Tongue (tissue), 1 donor: ENCODE measurements at regions not wholly inside any gene's neighbourhood (a gene's known extent, or its start where the extent isn't known, plus 50 kb on each side); places are given as distances from the start of the nearest gene placed in this dataset.

Experiments used
- DNase-seq: peaks from one replicate; pipeline ENCODE4 v3.0.0-alpha.2; 2015

DNA sequence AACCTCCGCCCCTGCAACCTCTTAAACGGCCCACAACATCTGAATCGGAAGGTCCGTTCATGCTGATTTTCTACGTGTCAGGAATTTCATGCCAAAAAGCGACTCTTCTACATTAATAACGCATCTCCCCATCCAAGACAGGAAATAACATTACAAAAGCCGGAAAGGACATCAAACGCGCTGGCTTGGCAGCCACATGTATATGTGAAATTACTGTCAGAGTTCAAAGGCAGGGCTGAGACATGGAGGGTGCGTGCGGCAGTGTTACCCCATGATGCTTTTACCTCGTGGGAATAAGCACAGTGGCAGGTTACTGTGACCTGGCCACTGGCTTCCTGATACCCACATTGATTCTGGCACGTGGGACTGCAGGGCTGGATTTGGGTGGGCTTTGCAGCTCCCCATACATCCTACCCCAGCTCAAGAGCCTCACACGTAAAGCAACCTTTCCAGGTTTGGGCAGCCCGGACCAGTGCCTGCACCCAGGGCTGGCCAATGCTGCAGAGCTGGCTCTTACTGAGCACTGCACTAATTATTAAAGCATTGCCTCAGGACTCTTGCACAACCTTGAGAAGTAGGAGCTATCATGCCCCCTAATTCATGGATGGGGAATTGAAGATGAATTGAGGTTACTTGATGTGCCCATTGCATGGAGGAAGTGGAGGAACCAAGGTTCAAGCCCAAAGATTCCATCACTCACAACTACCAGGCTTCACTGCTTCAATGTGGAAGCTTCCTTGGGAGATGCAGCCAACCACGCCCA lies 120.6 kb upstream of the FOXF1 start:
- DNase-seq: peak; percentile 50

GRCh38 chr16:86390335-86390734 lies 120.0 kb upstream of the FOXF1 start:
- no peak for DNase-seq

DNA sequence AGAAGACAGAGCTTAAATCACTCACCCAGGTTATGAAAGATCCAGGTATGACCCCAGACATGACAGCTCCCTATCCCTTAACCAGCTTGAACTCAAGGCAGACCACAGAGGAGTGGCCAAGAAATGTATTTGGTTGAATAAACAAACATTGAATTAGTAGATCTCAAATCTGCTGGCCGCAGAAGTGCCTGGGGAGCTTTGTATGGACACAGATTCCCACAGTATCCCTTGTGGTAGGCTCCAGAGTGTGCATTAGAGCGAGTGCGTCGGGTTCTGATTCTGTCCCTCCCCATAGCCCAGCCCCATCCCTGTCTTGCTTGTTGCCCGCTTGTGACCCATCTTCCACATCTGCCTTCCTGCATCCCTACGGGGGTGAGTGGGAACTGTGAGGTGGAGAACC lies 118.8 kb upstream of the FOXF1 start:
- no peak for DNase-seq

DNA sequence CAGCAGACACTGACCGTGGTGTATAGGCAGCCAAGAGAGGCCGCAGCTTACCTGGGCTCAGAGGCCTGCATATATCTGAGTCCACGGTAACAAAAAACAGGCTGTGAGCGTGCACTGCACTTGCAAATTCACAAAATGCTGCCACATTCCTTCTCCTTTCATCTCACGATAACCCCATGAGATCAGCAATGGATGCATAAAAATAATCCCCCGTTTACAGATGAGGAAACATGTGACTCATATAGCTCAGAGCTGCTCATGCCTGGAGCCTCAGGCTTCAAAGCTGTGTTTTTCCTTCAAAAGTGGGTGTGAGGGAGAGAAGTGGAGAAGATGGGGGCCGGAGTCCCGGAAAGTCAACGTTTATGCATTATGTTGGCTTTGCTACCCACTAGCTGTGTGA lies 118.3 kb upstream of the FOXF1 start:
- DNase-seq: no peak

DNA sequence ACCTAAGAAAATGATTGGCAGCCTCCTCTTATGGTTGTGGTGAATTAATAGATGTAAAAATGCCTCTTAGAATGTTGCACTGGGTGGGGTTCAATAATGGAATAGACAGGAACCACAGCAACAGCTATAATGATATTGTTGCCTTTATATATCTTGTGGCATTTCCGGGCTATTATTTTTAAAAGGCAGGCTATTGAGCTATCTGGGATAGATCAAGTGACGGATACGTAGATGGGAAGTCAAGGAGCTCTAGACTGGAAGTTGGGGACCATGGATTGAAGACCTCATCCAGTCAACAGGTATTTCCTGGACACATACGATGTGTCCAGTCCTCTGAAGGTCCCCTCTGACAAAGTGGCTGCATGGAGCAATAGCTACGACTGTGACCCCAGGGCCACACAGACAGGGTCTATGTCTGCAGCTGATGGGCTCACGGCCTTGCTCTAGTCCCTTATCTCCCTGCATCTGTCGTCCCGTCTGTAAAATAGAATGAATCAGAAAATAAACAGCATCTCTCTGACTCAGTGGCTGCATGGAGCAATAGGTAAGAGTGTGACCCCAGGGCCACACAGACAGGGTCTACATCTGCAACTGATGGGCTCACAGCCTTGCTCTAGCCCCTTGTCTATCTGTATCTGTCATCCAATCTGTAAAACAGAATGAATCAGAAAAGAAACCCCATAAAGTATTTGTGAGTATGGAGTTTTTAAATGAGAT lies 117.7 kb upstream of the FOXF1 start:
- DNase-seq: no peak

- DNase-seq: no peak
Measured at GRCh38 chr16:86393907-86394626, 116.3 kb upstream of the FOXF1 start.

- DNase-seq: no peak
Measured at GRCh38 chr16:86395477-86395876, 114.8 kb upstream of the FOXF1 start.

- peak; percentile 85 for DNase-seq
Measured at GRCh38 chr16:86396422-86396821, 113.9 kb upstream of the FOXF1 start.

DNA sequence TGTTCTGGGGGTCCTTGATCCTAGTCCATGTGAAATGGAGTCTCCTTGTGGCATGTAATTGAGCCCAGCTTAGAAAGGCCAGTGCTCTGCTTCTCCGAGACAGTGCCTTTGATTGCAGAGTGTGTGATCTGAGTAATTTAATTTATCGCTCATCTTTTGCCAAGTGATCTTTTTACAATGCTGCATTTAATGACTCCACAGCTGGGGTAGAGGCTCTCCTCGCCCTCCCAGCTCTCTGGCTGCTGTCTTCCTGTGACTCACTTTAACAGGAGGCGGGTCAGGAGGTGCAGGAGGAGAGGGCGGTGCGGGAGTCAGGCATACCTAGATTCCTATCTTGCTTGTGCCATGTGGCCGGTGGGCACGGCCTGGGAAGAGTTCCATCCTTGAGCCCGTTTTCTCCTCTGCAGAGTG lies 113.4 kb upstream of the FOXF1 start:
- DNase-seq: peak; percentile 84

- DNase-seq: no peak
Measured at GRCh38 chr16:86398201-86398600, 112.1 kb upstream of the FOXF1 start.

- DNase-seq: peak; percentile 38
Measured at GRCh38 chr16:86398622-86399021, 111.7 kb upstream of the FOXF1 start.

DNA sequence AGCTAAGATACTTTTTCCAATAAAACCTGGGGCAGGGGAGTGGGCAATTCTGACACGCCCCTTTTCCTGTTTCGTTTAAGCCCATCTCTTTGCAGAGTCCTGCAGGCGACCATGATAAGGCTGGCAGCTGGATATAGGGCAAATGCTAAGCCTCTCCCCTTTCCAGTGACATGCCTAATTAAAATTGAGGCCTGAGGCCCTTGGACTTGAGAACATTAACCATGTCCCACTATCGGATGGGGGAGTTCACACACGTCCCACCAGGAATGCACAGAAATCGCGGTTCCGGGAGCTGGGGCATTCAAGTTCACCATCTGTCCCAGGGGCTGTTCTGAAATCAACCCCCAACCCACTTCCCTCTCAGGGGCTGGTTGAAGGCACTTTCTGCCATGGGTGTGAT lies 109.2 kb upstream of the FOXF1 start:
- DNase-seq: no peak

- no peak for DNase-seq
Measured at GRCh38 chr16:86403085-86403484, 107.2 kb upstream of the FOXF1 start.

GRCh38 chr16:86403541-86404163 lies 106.7 kb upstream of the FOXF1 start:
- no peak for DNase-seq

- DNase-seq: no peak
Measured at GRCh38 chr16:86404678-86405077, 105.6 kb upstream of the FOXF1 start.

- no peak for DNase-seq
Measured at GRCh38 chr16:86405319-86405718, 105.0 kb upstream of the FOXF1 start.

- DNase-seq: no peak
Measured at GRCh38 chr16:86406056-86406455, 104.3 kb upstream of the FOXF1 start.

DNA sequence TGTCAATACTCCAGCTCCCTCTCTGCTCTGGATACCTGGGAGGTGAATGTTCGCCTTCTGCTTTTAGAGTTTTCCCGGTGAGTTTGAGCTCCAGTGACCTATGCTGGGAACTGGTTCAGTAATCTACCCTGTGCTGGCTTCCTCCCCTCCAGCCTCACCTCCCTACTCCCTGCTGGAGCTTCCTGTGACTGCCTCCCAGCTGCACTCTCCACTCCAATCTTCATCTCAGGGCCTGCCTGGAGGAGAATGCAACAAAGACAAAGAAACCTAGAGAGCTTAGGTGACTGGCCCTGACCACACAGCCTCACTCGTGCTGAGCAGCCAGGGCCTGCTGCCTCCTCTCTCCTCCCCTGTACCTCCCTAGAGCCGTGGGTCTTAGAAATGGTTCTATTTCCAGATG lies 101.6 kb upstream of the FOXF1 start:
- no peak for DNase-seq

DNA sequence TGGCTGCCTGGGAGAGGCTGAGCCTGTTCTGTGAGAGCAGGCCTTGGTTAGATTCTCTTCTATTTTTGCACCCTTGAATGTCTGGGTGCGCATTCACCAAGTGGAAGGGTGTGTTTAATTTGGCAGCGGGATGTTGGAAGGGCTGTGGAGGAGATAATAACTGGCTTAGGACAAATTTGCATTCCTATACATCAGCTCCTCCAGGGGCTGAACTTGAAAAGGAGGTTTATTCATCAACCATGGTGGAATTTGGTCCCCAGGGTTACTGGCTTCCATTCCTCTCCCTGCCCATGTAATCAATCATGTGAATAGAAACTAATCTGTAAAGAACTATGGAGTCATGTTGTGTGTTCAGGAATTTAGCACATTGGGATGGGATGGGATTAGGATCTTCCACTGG lies 100.2 kb upstream of the FOXF1 start:
- no peak for DNase-seq

DNA sequence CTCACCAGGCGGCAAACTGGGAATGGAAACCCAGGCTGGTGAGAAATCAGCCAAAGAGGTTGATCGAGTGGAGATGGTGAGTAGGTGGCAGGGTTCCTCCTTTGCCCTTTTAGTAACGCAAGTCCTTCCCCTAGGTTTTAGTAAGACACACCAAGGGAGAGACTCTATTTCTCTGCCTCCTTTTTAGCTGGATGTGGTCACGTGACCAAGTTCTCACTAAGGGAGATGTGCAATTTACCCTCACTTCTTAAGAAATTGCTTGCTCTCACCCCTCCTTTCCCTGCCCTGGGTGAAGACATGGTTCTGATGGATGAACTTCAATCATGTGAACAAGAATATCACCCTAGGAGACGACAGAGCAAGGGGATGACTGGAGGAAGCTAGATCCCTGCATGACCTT lies 99.8 kb upstream of the FOXF1 start:
- DNase-seq: no peak

GRCh38 chr16:86411897-86412296 lies 98.4 kb upstream of the FOXF1 start:
- DNase-seq: peak; percentile 64

DNA sequence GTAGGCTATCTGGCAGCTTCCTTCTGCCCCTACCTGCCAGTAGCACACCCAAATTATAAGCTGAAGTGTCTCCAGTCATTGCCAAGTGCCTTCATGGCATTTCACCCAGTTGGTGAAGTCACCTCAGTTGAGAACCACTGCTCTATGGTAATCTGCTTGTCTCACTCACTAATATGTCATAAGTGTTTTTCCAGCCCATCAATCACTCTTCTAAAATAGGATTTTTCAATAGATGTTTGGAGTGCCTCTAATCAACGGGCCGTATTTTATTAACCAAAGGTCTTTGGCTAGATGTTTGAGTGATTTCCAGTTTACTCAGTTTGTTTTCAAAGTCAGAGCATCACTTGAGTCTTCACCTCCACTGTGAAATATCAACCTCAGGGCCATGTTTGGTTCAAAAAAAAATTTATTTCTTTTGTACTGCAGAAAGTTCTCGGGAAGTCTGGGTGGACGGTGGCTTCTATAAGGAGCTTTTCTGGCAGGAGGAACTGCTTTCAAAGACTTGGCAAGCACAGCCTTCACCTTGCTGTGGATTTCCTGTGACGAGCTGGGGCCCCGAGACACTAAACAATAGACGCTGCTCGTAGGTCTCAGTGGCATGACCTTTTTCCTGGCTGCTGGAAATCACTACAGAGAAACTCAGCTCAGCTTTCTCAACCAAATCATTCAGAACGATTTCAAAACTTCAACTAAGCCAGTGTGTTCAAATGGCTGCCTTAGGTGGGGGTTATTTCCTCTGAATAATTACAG lies 95.2 kb upstream of the FOXF1 start:
- no peak for DNase-seq
